ENCODE measurements at regions not wholly inside any gene's neighbourhood (a gene's known extent, or its start where the extent isn't known, plus 50 kb on each side); places are given as distances from the start of the nearest gene placed in this dataset.

DNA sequence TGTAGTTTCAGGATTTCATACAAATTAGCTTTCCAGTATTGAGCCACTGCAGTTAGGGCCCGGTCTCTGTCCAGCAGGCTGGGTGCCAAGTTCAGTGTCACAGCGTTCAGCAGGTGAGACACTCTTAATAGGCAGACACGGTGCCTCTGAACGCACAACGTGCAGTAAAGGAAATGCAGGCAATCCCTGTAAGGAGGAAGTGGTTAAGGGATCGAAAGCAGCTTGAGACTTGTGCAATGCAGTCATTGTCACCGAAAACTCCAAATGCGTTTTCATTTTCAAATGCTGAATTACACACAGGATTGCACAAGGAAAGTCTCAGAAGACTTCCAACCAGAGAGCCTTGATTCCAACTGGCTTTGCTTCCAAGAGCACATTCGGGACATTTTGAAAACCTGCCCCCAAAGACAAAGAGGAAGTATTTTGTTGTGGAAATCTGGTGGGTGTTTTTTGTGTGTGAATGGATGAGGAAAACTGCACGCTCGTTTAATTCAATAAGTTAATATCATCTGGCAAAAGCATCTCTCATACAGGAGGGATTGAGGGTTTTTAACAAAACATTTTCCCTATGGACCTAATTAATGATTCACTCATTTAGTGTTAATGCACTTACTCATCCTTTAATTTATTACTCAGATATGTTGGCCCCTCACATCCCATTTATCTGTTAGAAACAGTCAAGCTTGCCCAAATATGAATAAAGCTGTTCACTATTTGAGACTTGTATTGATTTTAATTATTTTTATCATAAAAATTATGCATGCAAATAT is 61.6 kb downstream of the PTGS2 start:
- H3K79me2 ChIP-seq (replicated peaks; ENCODE audit: insufficient read depth), result no peaks in the 10 kb centered on the region
- no peaks in the 10 kb centered on the region for H3K9me2 ChIP-seq (ENCODE audit: insufficient read depth)
- no peak overlapping the region for H3K4me3 ChIP-seq
- peak overlapping the region; percentile 81 for H2AFZ ChIP-seq
- no peak overlapping the region for H3K27ac ChIP-seq (ENCODE audit: low read depth)
- no peak for DNase-seq (ENCODE audit: low spot score)
- no peak overlapping the region for H3K4me2 ChIP-seq
- H3K27me3 ChIP-seq (ENCODE audit: insufficient read depth), result no peaks in the 10 kb centered on the region
- TF ChIP-seq EZH2 (IDR thresholded peaks at IDR 0.05; ENCODE audit: low read depth, unreplicated experiment), result no peak
- TF ChIP-seq, protein P1, sequence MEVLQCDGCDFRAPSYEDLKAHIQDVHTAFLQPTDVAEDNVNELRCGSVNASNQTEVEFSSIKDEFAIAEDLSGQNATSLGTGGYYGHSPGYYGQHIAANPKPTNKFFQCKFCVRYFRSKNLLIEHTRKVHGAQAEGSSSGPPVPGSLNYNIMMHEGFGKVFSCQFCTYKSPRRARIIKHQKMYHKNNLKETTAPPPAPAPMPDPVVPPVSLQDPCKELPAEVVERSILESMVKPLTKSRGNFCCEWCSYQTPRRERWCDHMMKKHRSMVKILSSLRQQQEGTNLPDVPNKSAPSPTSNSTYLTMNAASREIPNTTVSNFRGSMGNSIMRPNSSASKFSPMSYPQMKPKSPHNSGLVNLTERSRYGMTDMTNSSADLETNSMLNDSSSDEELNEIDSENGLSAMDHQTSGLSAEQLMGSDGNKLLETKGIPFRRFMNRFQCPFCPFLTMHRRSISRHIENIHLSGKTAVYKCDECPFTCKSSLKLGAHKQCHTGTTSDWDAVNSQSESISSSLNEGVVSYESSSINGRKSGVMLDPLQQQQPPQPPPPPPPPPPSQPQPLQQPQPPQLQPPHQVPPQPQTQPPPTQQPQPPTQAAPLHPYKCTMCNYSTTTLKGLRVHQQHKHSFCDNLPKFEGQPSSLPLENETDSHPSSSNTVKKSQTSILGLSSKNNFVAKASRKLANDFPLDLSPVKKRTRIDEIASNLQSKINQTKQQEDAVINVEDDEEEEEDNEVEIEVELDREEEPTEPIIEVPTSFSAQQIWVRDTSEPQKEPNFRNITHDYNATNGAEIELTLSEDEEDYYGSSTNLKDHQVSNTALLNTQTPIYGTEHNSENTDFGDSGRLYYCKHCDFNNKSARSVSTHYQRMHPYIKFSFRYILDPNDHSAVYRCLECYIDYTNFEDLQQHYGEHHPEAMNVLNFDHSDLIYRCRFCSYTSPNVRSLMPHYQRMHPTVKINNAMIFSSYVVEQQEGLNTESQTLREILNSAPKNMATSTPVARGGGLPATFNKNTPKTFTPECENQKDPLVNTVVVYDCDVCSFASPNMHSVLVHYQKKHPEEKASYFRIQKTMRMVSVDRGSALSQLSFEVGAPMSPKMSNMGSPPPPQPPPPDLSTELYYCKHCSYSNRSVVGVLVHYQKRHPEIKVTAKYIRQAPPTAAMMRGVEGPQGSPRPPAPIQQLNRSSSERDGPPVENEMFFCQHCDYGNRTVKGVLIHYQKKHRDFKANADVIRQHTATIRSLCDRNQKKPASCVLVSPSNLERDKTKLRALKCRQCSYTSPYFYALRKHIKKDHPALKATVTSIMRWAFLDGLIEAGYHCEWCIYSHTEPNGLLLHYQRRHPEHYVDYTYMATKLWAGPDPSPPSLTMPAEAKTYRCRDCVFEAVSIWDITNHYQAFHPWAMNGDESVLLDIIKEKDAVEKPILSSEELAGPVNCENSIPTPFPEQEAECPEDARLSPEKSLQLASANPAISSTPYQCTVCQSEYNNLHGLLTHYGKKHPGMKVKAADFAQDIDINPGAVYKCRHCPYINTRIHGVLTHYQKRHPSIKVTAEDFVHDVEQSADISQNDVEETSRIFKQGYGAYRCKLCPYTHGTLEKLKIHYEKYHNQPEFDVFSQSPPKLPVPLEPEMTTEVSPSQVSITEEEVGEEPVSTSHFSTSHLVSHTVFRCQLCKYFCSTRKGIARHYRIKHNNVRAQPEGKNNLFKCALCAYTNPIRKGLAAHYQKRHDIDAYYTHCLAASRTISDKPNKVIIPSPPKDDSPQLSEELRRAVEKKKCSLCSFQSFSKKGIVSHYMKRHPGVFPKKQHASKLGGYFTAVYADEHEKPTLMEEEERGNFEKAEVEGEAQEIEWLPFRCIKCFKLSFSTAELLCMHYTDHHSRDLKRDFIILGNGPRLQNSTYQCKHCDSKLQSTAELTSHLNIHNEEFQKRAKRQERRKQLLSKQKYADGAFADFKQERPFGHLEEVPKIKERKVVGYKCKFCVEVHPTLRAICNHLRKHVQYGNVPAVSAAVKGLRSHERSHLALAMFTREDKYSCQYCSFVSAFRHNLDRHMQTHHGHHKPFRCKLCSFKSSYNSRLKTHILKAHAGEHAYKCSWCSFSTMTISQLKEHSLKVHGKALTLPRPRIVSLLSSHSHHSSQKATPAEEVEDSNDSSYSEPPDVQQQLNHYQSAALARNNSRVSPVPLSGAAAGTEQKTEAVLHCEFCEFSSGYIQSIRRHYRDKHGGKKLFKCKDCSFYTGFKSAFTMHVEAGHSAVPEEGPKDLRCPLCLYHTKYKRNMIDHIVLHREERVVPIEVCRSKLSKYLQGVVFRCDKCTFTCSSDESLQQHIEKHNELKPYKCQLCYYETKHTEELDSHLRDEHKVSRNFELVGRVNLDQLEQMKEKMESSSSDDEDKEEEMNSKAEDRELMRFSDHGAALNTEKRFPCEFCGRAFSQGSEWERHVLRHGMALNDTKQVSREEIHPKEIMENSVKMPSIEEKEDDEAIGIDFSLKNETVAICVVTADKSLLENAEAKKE (CRISPR knock-in tag; IDR thresholded peaks at IDR 0.05), result no peak
- TF ChIP-seq, protein P2, sequence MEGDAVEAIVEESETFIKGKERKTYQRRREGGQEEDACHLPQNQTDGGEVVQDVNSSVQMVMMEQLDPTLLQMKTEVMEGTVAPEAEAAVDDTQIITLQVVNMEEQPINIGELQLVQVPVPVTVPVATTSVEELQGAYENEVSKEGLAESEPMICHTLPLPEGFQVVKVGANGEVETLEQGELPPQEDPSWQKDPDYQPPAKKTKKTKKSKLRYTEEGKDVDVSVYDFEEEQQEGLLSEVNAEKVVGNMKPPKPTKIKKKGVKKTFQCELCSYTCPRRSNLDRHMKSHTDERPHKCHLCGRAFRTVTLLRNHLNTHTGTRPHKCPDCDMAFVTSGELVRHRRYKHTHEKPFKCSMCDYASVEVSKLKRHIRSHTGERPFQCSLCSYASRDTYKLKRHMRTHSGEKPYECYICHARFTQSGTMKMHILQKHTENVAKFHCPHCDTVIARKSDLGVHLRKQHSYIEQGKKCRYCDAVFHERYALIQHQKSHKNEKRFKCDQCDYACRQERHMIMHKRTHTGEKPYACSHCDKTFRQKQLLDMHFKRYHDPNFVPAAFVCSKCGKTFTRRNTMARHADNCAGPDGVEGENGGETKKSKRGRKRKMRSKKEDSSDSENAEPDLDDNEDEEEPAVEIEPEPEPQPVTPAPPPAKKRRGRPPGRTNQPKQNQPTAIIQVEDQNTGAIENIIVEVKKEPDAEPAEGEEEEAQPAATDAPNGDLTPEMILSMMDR (conservative IDR thresholded peaks at IDR 0.05; ENCODE audit: low read depth in 2 of 2), result no peak
- TF ChIP-seq NANOG (IDR thresholded peaks at IDR 0.05; ENCODE audit: borderline replicate concordance), result no peak
- TF ChIP-seq POLR2AphosphoS5 (IDR thresholded peaks at IDR 0.05; ENCODE audit: low read depth), result no peak
- TF ChIP-seq ZNF331 (CRISPR knock-in tag; IDR thresholded peaks at IDR 0.05; ENCODE audit: low read depth), result no peak
- no peak for TF ChIP-seq ZNF114 (CRISPR knock-in tag; IDR thresholded peaks at IDR 0.05)
- TF ChIP-seq, protein P3, sequence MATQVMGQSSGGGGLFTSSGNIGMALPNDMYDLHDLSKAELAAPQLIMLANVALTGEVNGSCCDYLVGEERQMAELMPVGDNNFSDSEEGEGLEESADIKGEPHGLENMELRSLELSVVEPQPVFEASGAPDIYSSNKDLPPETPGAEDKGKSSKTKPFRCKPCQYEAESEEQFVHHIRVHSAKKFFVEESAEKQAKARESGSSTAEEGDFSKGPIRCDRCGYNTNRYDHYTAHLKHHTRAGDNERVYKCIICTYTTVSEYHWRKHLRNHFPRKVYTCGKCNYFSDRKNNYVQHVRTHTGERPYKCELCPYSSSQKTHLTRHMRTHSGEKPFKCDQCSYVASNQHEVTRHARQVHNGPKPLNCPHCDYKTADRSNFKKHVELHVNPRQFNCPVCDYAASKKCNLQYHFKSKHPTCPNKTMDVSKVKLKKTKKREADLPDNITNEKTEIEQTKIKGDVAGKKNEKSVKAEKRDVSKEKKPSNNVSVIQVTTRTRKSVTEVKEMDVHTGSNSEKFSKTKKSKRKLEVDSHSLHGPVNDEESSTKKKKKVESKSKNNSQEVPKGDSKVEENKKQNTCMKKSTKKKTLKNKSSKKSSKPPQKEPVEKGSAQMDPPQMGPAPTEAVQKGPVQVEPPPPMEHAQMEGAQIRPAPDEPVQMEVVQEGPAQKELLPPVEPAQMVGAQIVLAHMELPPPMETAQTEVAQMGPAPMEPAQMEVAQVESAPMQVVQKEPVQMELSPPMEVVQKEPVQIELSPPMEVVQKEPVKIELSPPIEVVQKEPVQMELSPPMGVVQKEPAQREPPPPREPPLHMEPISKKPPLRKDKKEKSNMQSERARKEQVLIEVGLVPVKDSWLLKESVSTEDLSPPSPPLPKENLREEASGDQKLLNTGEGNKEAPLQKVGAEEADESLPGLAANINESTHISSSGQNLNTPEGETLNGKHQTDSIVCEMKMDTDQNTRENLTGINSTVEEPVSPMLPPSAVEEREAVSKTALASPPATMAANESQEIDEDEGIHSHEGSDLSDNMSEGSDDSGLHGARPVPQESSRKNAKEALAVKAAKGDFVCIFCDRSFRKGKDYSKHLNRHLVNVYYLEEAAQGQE (IDR thresholded peaks at IDR 0.05; ENCODE audit: unreplicated experiment), result no peak
- TF ChIP-seq CREB1 (CRISPR knock-in tag; IDR thresholded peaks at IDR 0.05; ENCODE audit: low read depth), result no peak
- TF ChIP-seq, protein P4, sequence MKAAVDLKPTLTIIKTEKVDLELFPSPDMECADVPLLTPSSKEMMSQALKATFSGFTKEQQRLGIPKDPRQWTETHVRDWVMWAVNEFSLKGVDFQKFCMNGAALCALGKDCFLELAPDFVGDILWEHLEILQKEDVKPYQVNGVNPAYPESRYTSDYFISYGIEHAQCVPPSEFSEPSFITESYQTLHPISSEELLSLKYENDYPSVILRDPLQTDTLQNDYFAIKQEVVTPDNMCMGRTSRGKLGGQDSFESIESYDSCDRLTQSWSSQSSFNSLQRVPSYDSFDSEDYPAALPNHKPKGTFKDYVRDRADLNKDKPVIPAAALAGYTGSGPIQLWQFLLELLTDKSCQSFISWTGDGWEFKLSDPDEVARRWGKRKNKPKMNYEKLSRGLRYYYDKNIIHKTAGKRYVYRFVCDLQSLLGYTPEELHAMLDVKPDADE (IDR thresholded peaks at IDR 0.05), result no peak
- TF ChIP-seq JUNB (IDR thresholded peaks at IDR 0.05; ENCODE audit: unreplicated experiment), result no peak
- no peak for TF ChIP-seq STAT1 (IDR thresholded peaks at IDR 0.05; ENCODE audit: unreplicated experiment)
- TF ChIP-seq EZH2phosphoT487 (IDR thresholded peaks at IDR 0.05; ENCODE audit: unreplicated experiment), result no peak
- Mint-ChIP-seq H3K27me3 (ENCODE audit: insufficient read depth, low read depth, poor library complexity) (no peaks in the 10 kb centered on the region), H3K4me1 (no peaks in the 10 kb centered on the region), H3K27ac (no peak overlapping the region), H3K4me3 (no peak overlapping the region), H3K36me3 (ENCODE audit: low read depth) (no peaks in the 10 kb centered on the region), H3K9me3 (peaks cover 3% of the 10 kb centered on the region; the same call in 2 of the 3 replicates)
- no peak for ATAC-seq
- H3K4me1 ChIP-seq (ENCODE audit: insufficient read depth), result no peaks in the 10 kb centered on the region
- no peaks in the 10 kb centered on the region for H4K20me1 ChIP-seq (replicated peaks; ENCODE audit: insufficient read depth)
- no peaks in the 10 kb centered on the region for H3F3A ChIP-seq (replicated peaks; ENCODE audit: low read depth)
- no peaks in the 10 kb centered on the region for H3K36me3 ChIP-seq (ENCODE audit: insufficient read depth)

Data from GM23338 (cell line).